GM18526 (cell line): ENCODE measurements at regions not wholly inside any gene's neighbourhood (a gene's known extent, or its start where the extent isn't known, plus 50 kb on each side); places are given as distances from the start of the nearest gene placed in this dataset.

Experiments
- POLR2A ChIP-seq: IDR thresholded peaks from 3 replicates; pipeline ENCODE4 v1.6.1; 2011; ENCODE audit not compliant: insufficient read length; ENCODE audit errors: extremely low read depth

DNA sequence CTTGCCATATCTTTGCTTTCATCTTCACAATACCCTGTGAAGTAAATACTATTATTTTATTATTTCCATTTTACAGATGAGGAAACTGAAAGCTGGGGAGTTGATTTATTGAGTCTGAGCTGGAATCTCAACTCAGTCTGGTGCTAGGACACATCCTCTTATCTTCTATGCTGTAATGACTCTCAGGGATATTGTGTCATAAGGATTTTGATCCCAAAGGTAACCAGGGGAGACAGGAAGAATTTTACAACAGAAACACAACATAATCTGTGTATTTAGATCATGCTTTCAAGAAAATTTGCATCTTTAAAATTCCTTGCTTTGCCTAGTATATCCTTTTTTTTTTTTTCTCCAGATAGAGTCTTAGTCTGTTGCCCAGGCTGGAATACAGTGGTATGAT lies 123.3 kb upstream of the BTG1 start:
- no peak for TF ChIP-seq POLR2A

- TF ChIP-seq POLR2A = no peak
Observed at GRCh38 chr12:92261692-92262091, 116.0 kb upstream of the BTG1 start.

GRCh38 chr12:92261071-92261470 lies 115.4 kb upstream of the BTG1 start:
- no peak for TF ChIP-seq POLR2A

DNA sequence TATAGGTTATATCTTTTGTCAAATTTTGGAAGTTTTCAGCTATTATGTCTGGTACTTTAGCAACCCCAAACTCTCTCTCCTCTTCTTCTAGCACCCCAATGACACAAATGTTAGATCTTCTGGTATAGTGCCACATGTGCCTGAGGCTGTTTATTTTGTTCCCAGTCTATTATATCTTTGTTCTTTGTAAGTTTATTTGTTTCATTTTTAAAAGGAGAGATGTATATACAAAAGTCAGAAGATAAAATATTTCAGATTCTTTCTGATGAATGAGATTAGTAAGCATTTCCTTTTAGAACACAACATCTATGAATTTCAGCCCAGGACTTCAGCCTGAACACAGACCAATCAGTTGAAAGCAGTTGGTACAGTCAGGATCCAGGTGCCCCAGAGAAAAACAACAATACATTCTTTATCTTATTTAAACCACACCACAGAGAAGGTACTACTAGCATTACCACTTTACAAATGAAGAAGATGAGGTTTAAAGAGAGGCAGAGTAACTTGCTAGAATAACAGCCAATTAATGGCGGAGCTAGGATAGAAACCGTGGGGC lies 114.1 kb upstream of the BTG1 start:
- no peak for TF ChIP-seq POLR2A

DNA sequence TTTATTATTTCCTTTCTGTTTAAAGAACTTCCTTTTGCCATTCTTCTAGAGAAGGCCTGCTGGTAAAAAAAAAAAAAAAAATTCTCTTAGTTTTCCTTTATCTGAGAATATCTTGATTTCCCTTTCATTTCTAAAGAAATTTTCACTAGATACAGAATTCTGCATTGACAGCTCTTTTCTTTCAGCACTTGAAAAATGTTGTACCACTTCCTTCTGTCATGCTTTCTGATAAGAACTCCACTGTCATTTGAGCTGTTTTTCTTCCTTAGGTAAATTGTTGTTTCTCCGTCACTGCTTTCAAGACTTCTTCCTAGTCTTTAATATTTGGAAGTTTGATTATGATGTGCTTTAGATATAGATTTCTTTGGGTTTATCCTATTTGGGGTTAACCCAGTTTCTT lies 113.6 kb upstream of the BTG1 start:
- TF ChIP-seq POLR2A = no peak

GRCh38 chr12:92257261-92257660 lies 111.6 kb upstream of the BTG1 start:
- TF ChIP-seq POLR2A = no peak

DNA sequence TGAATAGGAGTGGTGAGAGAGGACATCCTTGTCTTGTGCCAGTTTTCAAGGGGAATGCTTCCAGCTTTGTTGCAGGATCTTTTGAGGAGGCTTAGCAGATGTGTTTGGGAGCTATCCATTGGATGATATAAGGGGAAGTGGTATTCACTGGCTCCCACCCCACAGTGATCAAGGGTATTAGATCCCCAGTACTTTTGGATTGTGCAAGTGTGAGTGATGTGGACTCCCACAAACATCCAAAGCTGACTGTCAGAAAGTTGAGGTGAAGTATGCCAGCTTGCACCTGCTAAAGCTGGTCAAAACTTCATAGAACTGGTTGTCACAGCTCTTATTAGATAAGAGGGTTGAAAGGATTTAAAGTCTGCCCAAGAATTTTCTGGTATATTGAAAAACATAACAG lies 110.1 kb upstream of the BTG1 start:
- TF ChIP-seq POLR2A = no peak

- no peak for TF ChIP-seq POLR2A
Observed at GRCh38 chr12:92253301-92253700, 107.7 kb upstream of the BTG1 start.

GRCh38 chr12:92248977-92249376 lies 103.3 kb upstream of the BTG1 start:
- no peak for TF ChIP-seq POLR2A

DNA sequence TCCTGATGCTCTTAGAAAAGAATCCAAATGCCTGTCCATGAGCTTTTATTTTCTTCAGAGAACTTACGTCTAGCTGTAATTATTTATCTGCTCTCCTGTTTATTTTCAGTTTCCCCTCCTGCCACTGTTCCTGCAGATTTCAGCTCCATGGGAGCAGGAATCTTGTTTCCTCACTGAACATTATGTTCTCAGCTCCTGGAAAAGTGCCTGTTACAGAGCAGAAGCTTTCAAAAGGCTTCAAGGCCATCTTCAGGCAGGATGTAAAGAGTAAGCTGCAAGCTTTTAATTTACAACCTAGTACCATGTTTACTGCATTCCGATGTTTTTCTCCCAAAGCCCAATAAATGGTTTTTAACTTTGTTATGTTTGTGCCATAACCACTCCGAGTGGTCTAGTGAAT lies 98.4 kb upstream of the BTG1 start:
- TF ChIP-seq POLR2A = no peak

DNA sequence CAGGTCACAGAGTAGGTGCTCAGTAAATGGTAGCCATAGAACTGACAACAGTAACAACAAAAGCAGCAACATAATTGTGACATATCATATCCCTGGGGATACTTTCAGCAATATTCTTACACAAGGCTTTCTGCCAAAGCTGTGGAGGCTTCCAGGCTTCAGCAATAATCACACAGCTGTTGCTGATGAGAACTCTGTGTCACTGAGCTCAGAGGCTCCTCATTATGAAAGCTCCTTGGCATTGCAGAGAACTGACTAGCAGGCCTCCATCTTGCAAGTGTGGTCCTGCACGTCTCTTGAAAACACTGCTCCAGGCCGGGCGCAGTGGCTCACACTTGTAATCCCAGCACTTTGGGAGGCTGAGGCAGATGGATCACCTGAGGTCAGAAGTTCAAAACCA lies 97.3 kb upstream of the BTG1 start:
- TF ChIP-seq POLR2A = no peak

DNA sequence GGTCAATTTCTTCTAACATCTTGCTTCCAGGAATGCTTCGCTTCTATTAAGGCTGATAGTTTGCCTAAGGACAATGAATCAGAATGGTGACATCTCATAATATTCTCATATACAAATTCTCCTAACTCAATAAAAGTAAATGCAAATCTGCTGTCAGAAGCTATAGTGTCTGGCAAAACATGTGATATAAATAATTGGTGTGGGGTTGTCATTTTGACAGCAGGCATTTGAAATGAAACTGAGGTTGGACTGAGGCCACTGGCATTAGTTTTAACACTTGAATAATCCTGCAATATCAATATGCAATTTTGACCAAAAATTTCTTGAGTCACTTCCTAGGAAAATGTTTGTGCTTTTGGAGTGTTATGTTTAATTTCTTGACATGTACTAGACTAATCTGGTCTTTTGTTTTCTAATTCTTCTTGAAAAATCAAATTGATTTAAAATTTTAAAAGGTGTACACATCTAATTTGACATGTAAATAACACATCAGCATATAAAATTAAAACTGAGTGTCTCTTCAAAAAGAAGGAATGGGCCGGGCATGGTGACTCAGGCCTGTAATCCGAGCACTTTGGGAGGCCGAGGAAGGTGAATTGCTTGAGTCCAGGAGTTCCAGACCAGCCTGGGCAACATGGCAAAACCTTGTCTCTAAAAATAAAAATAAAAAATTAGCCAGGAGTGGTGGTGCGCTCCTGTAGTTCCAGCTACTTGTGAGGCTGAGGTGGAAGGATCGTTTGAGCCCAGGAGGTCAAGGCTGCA lies 92.3 kb upstream of the BTG1 start:
- TF ChIP-seq POLR2A = no peak

GRCh38 chr12:92237262-92237661 lies 91.6 kb upstream of the BTG1 start:
- no peak for TF ChIP-seq POLR2A

- TF ChIP-seq POLR2A = no peak
Observed at GRCh38 chr12:92235703-92236472, 90.2 kb upstream of the BTG1 start.

DNA sequence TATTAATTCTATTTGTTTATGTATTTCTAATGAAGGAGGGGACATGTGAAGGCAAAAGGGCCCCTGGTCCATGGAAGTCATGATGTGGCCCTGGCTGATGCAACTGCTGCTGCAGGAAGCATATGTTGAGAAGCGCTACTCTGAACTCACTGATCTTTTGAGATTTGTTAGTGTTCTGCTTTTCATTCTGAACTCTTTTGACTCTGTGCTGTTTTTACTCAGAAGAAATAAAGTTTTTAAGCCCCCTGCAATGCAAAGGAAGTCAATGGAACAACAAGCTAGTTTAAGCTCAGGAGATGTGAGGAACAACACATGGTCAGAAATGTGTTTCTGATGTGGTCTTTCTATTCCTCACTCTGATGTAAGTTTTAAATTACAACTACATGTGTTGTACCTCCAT lies 88.9 kb upstream of the BTG1 start:
- TF ChIP-seq POLR2A = no peak

- TF ChIP-seq POLR2A = no peak
Observed at GRCh38 chr12:92233346-92234015, 87.8 kb upstream of the BTG1 start.
